Upper lobe of right lung (tissue), 1 donor: ENCODE measurements at regions not wholly inside any gene's neighbourhood (a gene's known extent, or its start where the extent isn't known, plus 50 kb on each side); places are given as distances from the start of the nearest gene placed in this dataset.

Experiments used
- ATAC-seq: fragments of 200-7000 bp; cut with Tn5 transposase; one replicate; pipeline ENCODE4 v1.9.1; 2020; ENCODE audit warnings: mild to moderate bottlenecking, moderate library complexity
- DNase-seq: peaks from one replicate; pipeline ENCODE4 v3.0.0-alpha.2; 2020
- H3K27ac ChIP-seq: fragments of 200-600 bp; one replicate; pipeline ENCODE4 v1.8.0; 2022
- H3K27me3 ChIP-seq: fragments of 200-600 bp; one replicate; pipeline ENCODE4 v1.8.0; 2022; ENCODE audit warnings: mild to moderate bottlenecking
- H3K36me3 ChIP-seq: fragments of 200-600 bp; one replicate; pipeline ENCODE4 v1.8.0; 2022
- H3K4me1 ChIP-seq: fragments of 200-600 bp; one replicate; pipeline ENCODE4 v1.8.0; 2022
- H3K4me3 ChIP-seq: fragments of 200-600 bp; one replicate; pipeline ENCODE4 v1.8.0; 2022; ENCODE audit warnings: mild to moderate bottlenecking
- H3K9me3 ChIP-seq: fragments of 200-600 bp; one replicate; pipeline ENCODE4 v1.8.0; 2022
- CTCF ChIP-seq: fragments of 200-600 bp; IDR thresholded peaks from one replicate; pipeline ENCODE4 v1.8.0; 2022; ENCODE audit warnings: antibody characterized with exemption
- intact Hi-C: fragments of 100-400 bp; cut with DNase I; formaldehyde crosslinking; loops from one replicate; pipeline ENCODE4 v1.11.0; 2022
- donor health status: DM: no; HTN: yes; CAD: no; lungs with severe emphysema.

- no peak overlapping the region for H3K4me3 ChIP-seq
- intact Hi-C loops = no loop called here
- H3K36me3 ChIP-seq = no peaks in the 10 kb centered on the region
- ATAC-seq = no peak
- no peak overlapping the region for H3K27ac ChIP-seq
- no peak for TF ChIP-seq CTCF
- no peaks in the 10 kb centered on the region for H3K27me3 ChIP-seq
- DNase-seq = no peak
- no peaks in the 10 kb centered on the region for H3K4me1 ChIP-seq
- H3K9me3 ChIP-seq = no peaks in the 10 kb centered on the region
Measured at GRCh38 chr10:118966850-118967125, 62.7 kb upstream of the NANOS1 start.

- ATAC-seq (no peak), DNase-seq (no peak)
- H3K27me3 ChIP-seq = no peaks in the 10 kb centered on the region
- no peaks in the 10 kb centered on the region for H3K4me1 ChIP-seq
- H3K36me3 ChIP-seq = no peaks in the 10 kb centered on the region
- H3K4me3 ChIP-seq = no peak overlapping the region
- no peak overlapping the region for H3K27ac ChIP-seq
- no peak for TF ChIP-seq CTCF
- H3K9me3 ChIP-seq = no peaks in the 10 kb centered on the region
- intact Hi-C loops = no loop called here
Measured at GRCh38 chr10:118967160-118967559, 62.4 kb upstream of the NANOS1 start.

DNA sequence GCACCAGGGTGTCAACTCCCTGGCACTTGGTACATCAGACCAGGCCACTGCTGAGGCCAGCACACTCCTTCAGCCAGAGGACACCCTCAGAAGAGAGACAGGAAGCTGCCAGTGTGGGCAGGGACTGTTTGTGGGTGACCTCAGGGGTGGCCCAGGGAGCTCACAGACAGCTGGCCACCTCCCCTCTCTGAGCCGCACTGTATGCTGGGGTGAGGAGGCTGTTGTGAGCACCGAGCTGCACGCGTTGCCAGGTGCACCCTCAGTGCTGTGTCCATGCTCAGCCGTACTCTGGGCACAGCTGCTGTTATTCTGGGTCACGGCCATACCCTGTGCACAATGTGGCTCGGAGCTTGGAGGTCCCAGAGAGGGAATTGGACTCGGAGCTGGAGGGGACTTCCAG is 61.5 kb upstream of the NANOS1 start:
- Histone ChIP-seq H3K36me3 (no peaks in the 10 kb centered on the region), H3K27me3 (no peaks in the 10 kb centered on the region), H3K4me3 (no peak overlapping the region), H3K27ac (no peak overlapping the region), H3K9me3 (peaks cover 2% of the 10 kb centered on the region), H3K4me1 (no peaks in the 10 kb centered on the region)
- intact Hi-C loops = no loop called here
- ATAC-seq (no peak), DNase-seq (no peak)
- no peak for TF ChIP-seq CTCF

DNA sequence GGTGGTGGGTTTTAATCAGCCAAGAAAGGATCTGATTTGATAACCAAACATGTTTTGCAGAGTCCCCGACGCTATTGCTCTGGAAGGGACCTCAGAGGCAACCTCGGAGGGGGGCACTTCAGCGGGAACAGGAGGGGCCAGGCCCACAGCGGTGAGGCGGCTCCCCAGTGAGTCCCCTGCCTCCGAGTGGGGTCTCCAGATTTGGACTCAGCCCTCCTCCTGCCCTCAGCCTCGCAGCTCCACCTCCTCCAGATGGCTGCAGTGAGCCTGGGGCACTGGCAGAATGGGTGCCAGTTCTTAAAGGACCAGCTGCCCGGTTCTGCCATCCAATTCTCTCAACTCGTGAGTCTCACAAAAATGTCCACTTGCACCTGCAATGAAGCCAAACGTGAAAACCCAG is 61.0 kb upstream of the NANOS1 start:
- Histone ChIP-seq H3K36me3 (no peaks in the 10 kb centered on the region), H3K9me3 (peaks cover 5% of the 10 kb centered on the region), H3K4me3 (no peak overlapping the region), H3K27ac (no peak overlapping the region), H3K4me1 (no peaks in the 10 kb centered on the region), H3K27me3 (no peaks in the 10 kb centered on the region)
- TF ChIP-seq CTCF = no peak
- ATAC-seq = no peak
- intact Hi-C loops = no loop called here
- no peak for DNase-seq

GRCh38 chr10:118969014-118969413 is 60.5 kb upstream of the NANOS1 start:
- Histone ChIP-seq H3K4me1 (no peaks in the 10 kb centered on the region), H3K4me3 (no peak overlapping the region), H3K27ac (no peak overlapping the region), H3K27me3 (no peaks in the 10 kb centered on the region), H3K36me3 (no peaks in the 10 kb centered on the region), H3K9me3 (peaks cover 9% of the 10 kb centered on the region)
- intact Hi-C loops = no loop called here
- ATAC-seq (no peak), DNase-seq (no peak)
- TF ChIP-seq CTCF = no peak

GRCh38 chr10:118970770-118971169 is 58.7 kb upstream of the NANOS1 start:
- Histone ChIP-seq H3K36me3 (no peaks in the 10 kb centered on the region), H3K4me1 (no peaks in the 10 kb centered on the region), H3K4me3 (no peak overlapping the region), H3K27ac (no peak overlapping the region), H3K27me3 (no peaks in the 10 kb centered on the region), H3K9me3 (peaks cover 9% of the 10 kb centered on the region)
- DNase-seq (no peak), ATAC-seq (no peak)
- no peak for TF ChIP-seq CTCF
- intact Hi-C loops = no loop called here
